A673 (cell line): ENCODE measurements at regions not wholly inside any gene's neighbourhood (a gene's known extent, or its start where the extent isn't known, plus 50 kb on each side); places are given as distances from the start of the nearest gene placed in this dataset.
A peak's percentile ranks its signal among the peaks of the same experiment; 100 is the strongest.

Experiments used
- BruUV-seq: library from RNA; stranded (reverse); fragments of 400-500 nt; replicated peaks from 2 replicates; lab custom pipeline; 2021; lab: Mats Ljungman, UMichigan
- CTCF ChIA-PET: fragments of 300-600 bp; sonication (Branson Sonifier 250); formaldehyde crosslinking; loops from one replicate; lab custom pipeline; 2022; ENCODE audit warnings: antibody characterized with exemption; lab: Charles Lee
- POLR2A ChIA-PET: fragments of 300-600 bp; sonication (Branson Sonifier 250); formaldehyde crosslinking; loops from one replicate; lab custom pipeline; 2022; ENCODE audit warnings: antibody characterized with exemption; ENCODE audit not compliant: low non-redundant PET; lab: Charles Lee
- DNase-seq: peaks from one replicate; pipeline ENCODE4 v3.0.0-alpha.2; 2015; ENCODE audit warnings: low spot score
- H3K27ac ChIP-seq: fragments of 200-600 bp; sonication (generic); 2 replicates; pipeline ENCODE4 v1.5.1; 2016; ENCODE audit warnings: mixed run types, low read depth, mild to moderate bottlenecking, mixed read lengths, antibody characterized with exemption, low read length; ENCODE audit not compliant: poor library complexity, severe bottlenecking
- H3K27me3 ChIP-seq: fragments of 200-600 bp; sonication (generic); replicated peaks from 2 replicates; pipeline ENCODE4 v1.6.1; 2017; ENCODE audit warnings: mixed run types, low read depth, mild to moderate bottlenecking, mixed read lengths, antibody characterized with exemption, low read length; ENCODE audit not compliant: insufficient read depth, poor library complexity
- H3K36me3 ChIP-seq: fragments of 200-600 bp; sonication (generic); 2 replicates; pipeline ENCODE4 v1.6.1; 2016; ENCODE audit warnings: mixed run types, mild to moderate bottlenecking, mixed read lengths, antibody characterized with exemption, low read length; ENCODE audit not compliant: insufficient read depth, poor library complexity, severe bottlenecking
- H3K4me1 ChIP-seq: fragments of 200-600 bp; sonication (generic); 2 replicates; pipeline ENCODE4 v1.6.1; 2017; ENCODE audit warnings: mixed run types, mild to moderate bottlenecking, mixed read lengths, antibody characterized with exemption, low read length; ENCODE audit not compliant: insufficient read depth, poor library complexity, severe bottlenecking
- H3K4me3 ChIP-seq: fragments of 200-600 bp; sonication (generic); 2 replicates; pipeline ENCODE4 v1.5.1; 2016; ENCODE audit warnings: low read depth, mixed run types, mild to moderate bottlenecking, mixed read lengths, low read length; ENCODE audit not compliant: poor library complexity, severe bottlenecking
- H3K9me3 ChIP-seq: fragments of 200-600 bp; sonication (generic); 2 replicates; pipeline ENCODE4 v1.6.1; 2016; ENCODE audit warnings: mixed run types, low read depth, mild to moderate bottlenecking, mixed read lengths, antibody characterized with exemption, low read length; ENCODE audit not compliant: poor library complexity, severe bottlenecking
- EZH2 ChIP-seq: fragments of 200-600 bp; sonication (generic); IDR thresholded peaks from 2 replicates; pipeline ENCODE4 v1.6.1; 2017; ENCODE audit warnings: borderline replicate concordance, low read depth, mild to moderate bottlenecking, mixed read lengths, antibody characterized with exemption, low read length; ENCODE audit not compliant: poor library complexity, severe bottlenecking
- intact Hi-C: fragments of 100-400 bp; cut with micrococcal nuclease; formaldehyde crosslinking; loops from one replicate; pipeline ENCODE4 v1.10.0; 2022; ENCODE audit not compliant: unreplicated experiment
- TF ChIP-seq, protein P1 (sequence below): fragments of 300-800, 200-600 bp; sonication (generic); conservative IDR thresholded peaks from 2 replicates; pipeline ENCODE4 v1.5.1; 2017; ENCODE audit warnings: low read depth, mild to moderate bottlenecking, antibody characterized with exemption, low read length, moderate library complexity, mixed read lengths

DNA sequence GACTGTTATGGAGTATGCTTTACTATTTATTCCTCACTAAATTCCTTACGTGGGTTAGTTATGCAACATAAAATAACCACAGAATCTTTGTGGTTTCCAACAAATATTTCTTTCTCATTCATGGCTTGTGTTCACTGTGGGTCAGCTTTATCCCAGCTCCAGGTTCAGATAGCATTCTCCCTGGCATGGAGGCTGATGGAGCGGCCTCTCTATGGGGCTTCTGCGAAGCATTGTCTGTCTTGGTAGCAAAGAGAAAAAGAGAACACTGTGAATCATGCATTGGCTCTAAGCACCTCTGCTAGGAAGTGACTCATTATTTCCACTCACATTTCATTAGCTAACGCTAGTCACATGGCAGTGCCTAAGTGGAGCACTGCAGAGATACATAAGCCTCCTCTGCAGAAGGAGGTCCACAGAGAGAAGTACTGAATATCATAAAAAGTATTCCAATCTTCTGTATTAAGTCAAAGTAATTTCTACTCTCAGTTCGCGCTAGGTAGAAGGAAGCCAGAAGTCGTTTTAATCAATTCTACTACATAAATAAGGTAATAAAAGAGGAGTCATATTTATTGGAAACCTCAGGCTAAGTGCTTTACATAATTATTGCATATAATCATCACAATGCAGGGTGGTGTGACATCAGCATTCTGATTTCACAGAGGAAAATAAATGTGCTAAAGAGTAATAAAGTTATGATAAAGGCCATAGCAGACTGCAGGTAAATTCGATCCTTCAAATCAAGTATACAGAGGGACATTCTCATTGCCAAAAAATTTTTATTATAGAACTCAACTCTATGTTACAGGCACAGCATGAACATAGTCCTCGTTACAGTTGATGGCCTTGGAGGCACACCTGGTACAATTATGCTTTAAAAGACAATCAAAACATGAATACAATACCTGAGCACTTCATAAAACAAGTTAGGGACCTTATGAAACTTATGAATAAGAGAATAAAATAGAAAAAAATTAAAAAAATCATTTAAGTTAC is 531.1 kb downstream of the CETN3 start:
- Histone ChIP-seq H3K4me1 (peaks cover 9% of the 10 kb centered on the region), H3K4me3 (no peak overlapping the region), H3K9me3 (no peaks in the 10 kb centered on the region), H3K27me3 (no peaks in the 10 kb centered on the region), H3K36me3 (no peaks in the 10 kb centered on the region), H3K27ac (no peak overlapping the region)
- ChIA-PET CTCF (interaction anchor here (0.6 kb wide), 1 partner anchor 121 kb away, joined by 3 read pairs; no protein-coding TSS in a partner anchor), POLR2A (no interaction called here)
- no peak for TF ChIP-seq EZH2
- TF ChIP-seq, protein P1, sequence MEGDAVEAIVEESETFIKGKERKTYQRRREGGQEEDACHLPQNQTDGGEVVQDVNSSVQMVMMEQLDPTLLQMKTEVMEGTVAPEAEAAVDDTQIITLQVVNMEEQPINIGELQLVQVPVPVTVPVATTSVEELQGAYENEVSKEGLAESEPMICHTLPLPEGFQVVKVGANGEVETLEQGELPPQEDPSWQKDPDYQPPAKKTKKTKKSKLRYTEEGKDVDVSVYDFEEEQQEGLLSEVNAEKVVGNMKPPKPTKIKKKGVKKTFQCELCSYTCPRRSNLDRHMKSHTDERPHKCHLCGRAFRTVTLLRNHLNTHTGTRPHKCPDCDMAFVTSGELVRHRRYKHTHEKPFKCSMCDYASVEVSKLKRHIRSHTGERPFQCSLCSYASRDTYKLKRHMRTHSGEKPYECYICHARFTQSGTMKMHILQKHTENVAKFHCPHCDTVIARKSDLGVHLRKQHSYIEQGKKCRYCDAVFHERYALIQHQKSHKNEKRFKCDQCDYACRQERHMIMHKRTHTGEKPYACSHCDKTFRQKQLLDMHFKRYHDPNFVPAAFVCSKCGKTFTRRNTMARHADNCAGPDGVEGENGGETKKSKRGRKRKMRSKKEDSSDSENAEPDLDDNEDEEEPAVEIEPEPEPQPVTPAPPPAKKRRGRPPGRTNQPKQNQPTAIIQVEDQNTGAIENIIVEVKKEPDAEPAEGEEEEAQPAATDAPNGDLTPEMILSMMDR, result no peak
- intact Hi-C loops, result no loop called here
- no TSS peak for BruUV-seq
- DNase-seq, result peak; percentile 80

DNA sequence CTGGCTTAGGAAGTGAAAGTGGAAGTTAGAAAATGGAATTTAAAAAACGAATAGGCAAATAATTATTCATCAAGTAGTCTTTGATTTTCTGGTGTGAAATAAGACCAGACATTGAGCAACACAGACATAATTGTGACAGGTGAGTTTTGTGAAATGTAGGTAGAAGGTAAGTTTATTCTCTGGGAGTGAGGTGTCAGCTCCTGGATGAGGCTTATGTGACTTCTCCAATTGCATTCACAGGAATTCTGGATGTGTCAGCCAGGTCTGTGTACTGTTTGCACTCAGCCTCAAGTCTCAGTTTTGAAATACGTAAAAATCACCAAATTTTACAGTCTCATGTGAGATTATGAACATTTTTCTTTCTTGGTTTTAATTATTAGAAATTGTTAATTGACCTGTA is 537.6 kb downstream of the CETN3 start:
- no peaks in the 10 kb centered on the region for H3K9me3 ChIP-seq
- ChIA-PET CTCF (no interaction called here), POLR2A (no interaction called here)
- H3K27ac ChIP-seq, result no peak overlapping the region
- H3K27me3 ChIP-seq, result no peaks in the 10 kb centered on the region
- no peak for DNase-seq
- TF ChIP-seq, protein P1, result no peak
- TF ChIP-seq EZH2, result no peak
- H3K36me3 ChIP-seq, result no peaks in the 10 kb centered on the region
- H3K4me1 ChIP-seq, result no peaks in the 10 kb centered on the region
- BruUV-seq, result no TSS peak
- intact Hi-C loops, result no loop called here
- no peak overlapping the region for H3K4me3 ChIP-seq

DNA sequence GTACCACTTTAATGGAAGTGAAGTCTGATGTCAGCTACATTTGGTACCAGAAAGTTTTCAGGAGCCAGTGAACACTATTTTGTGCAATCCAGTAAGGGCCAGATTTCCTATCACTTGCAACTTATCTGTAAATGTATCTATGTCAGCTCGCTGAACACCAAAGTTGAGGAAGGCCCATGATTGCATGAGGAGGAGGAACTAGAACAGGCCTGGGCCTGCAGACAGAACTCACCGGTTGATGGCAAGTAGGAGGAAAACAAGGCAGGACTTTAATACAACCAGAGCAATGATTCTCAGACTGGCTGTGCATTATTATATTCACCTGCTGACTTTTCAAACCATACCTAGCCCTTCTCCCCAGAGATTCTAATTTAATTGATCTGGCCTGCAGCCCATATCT is 540.2 kb downstream of the CETN3 start:
- Histone ChIP-seq H3K27ac (no peak overlapping the region), H3K4me1 (no peaks in the 10 kb centered on the region), H3K4me3 (no peak overlapping the region), H3K27me3 (no peaks in the 10 kb centered on the region), H3K9me3 (no peaks in the 10 kb centered on the region), H3K36me3 (no peaks in the 10 kb centered on the region)
- CTCF ChIA-PET, result no interaction called here
- BruUV-seq, result no TSS peak
- intact Hi-C loops, result no loop called here
- TF ChIP-seq, protein P1, result no peak
- TF ChIP-seq EZH2, result no peak
- POLR2A ChIA-PET, result no interaction called here
- no peak for DNase-seq
